WTC11 (cell line): ENCODE measurements at regions not wholly inside any gene's neighbourhood (a gene's known extent, or its start where the extent isn't known, plus 50 kb on each side); places are given as distances from the start of the nearest gene placed in this dataset.

Source experiments
- ATAC-seq: fragments of 200-7000 bp; cut with Tn5 transposase; 2 replicates; pipeline ENCODE4 v1.10.0; 2021; ENCODE audit warnings: mild to moderate bottlenecking, moderate library complexity
- CTCF ChIA-PET: fragments of 300-600 bp; sonication (Branson Sonifier 250); formaldehyde crosslinking; loops from one replicate; lab custom pipeline; 2021; ENCODE audit warnings: antibody characterized with exemption; lab: Charles Lee
- POLR2A ChIA-PET: fragments of 350-600 bp; sonication (Branson Sonifier 250); formaldehyde crosslinking; loops from one replicate; lab custom pipeline; 2021; ENCODE audit warnings: antibody characterized with exemption; lab: Charles Lee
- DNase-seq: peaks from one replicate; pipeline ENCODE4 v3.0.0; 2021; ENCODE audit warnings: low spot score
- H3K27ac Mint-ChIP-seq: 2 replicates; pipeline ENCODE4 v1.8.0; 2021; ENCODE audit warnings: mixed read lengths
- H3K27me3 Mint-ChIP-seq: 2 replicates; pipeline ENCODE4 v1.8.0; 2021; ENCODE audit warnings: low read depth, mild to moderate bottlenecking, moderate library complexity, mixed read lengths
- H3K36me3 Mint-ChIP-seq: 2 replicates; pipeline ENCODE4 v1.8.0; 2021; ENCODE audit warnings: mixed read lengths
- H3K4me1 Mint-ChIP-seq: 2 replicates; pipeline ENCODE4 v1.8.0; 2022; ENCODE audit warnings: mixed read lengths
- H3K4me3 Mint-ChIP-seq: 2 replicates; pipeline ENCODE4 v1.8.0; 2021; ENCODE audit warnings: mild to moderate bottlenecking, moderate library complexity, mixed read lengths
- H3K9me3 Mint-ChIP-seq: 2 replicates; pipeline ENCODE4 v1.8.0; 2021; ENCODE audit warnings: mixed read lengths
- CREM ChIP-seq: sonication (generic); formaldehyde crosslinking; IDR thresholded peaks from 2 replicates; pipeline ENCODE4 v1.8.1; 2022; ENCODE audit warnings: mild to moderate bottlenecking, missing genetic modification reagents, moderate library complexity
- ELF4 ChIP-seq: sonication (generic); formaldehyde crosslinking; IDR thresholded peaks from 2 replicates; pipeline ENCODE4 v1.8.1; 2022; ENCODE audit warnings: low read depth, mild to moderate bottlenecking, moderate library complexity, missing genetic modification reagents
- FOXK1 ChIP-seq: sonication (generic); formaldehyde crosslinking; IDR thresholded peaks from 2 replicates; pipeline ENCODE4 v1.8.0; 2022; ENCODE audit warnings: mild to moderate bottlenecking, moderate library complexity, missing genetic modification reagents
- IRF1 ChIP-seq: sonication (generic); formaldehyde crosslinking; IDR thresholded peaks from 2 replicates; pipeline ENCODE4 v1.8.0; 2023; ENCODE audit warnings: missing genetic modification reagents
- IRF2 ChIP-seq: sonication (generic); formaldehyde crosslinking; IDR thresholded peaks from 2 replicates; pipeline ENCODE4 v1.8.0; 2022; ENCODE audit warnings: low read depth, missing genetic modification reagents, borderline replicate concordance
- JUN ChIP-seq: sonication (generic); formaldehyde crosslinking; IDR thresholded peaks from 2 replicates; pipeline ENCODE4 v1.8.0; 2023; ENCODE audit warnings: mild to moderate bottlenecking, missing genetic modification reagents
- MAX ChIP-seq: sonication (generic); formaldehyde crosslinking; IDR thresholded peaks from 2 replicates; pipeline ENCODE4 v1.8.0; 2022; ENCODE audit warnings: mild to moderate bottlenecking, missing genetic modification reagents
- NFATC4 ChIP-seq: fragments of 250-450 bp; sonication (Bioruptor Pico); IDR thresholded peaks from 2 replicates; pipeline ENCODE4 v1.9.0; 2021; ENCODE audit warnings: mild to moderate bottlenecking
- PREB ChIP-seq: sonication (generic); formaldehyde crosslinking; IDR thresholded peaks from 2 replicates; pipeline ENCODE4 v1.8.1; 2022; ENCODE audit warnings: mild to moderate bottlenecking, missing genetic modification reagents, moderate library complexity, borderline replicate concordance
- SP1 ChIP-seq: sonication (generic); formaldehyde crosslinking; conservative IDR thresholded peaks from 2 replicates; pipeline ENCODE4 v1.8.1; 2022; ENCODE audit warnings: missing genetic modification reagents
- USF2 ChIP-seq: sonication (generic); formaldehyde crosslinking; IDR thresholded peaks from 2 replicates; pipeline ENCODE4 v1.8.1; 2023; ENCODE audit warnings: mild to moderate bottlenecking, missing genetic modification reagents, moderate library complexity
- ZMAT4 ChIP-seq: fragments of 250-450 bp; sonication (Bioruptor Pico); IDR thresholded peaks from 2 replicates; pipeline ENCODE4 v1.9.0; 2021; ENCODE audit warnings: mild to moderate bottlenecking
- ZNF121 ChIP-seq: sonication (generic); formaldehyde crosslinking; IDR thresholded peaks from 2 replicates; pipeline ENCODE4 v1.8.0; 2023; ENCODE audit warnings: missing genetic modification reagents
- ZNF219 ChIP-seq: sonication (generic); formaldehyde crosslinking; IDR thresholded peaks from 2 replicates; pipeline ENCODE4 v1.8.0; 2023; ENCODE audit warnings: missing genetic modification reagents, mild to moderate bottlenecking, borderline replicate concordance
- ZNF423 ChIP-seq: fragments of 250-450 bp; sonication (Bioruptor Pico); IDR thresholded peaks from 2 replicates; pipeline ENCODE4 v2.1.2; 2022; ENCODE audit warnings: mild to moderate bottlenecking, moderate library complexity
- TF ChIP-seq, protein P1 (sequence below): fragments of 250-450 bp; sonication (Bioruptor Pico); IDR thresholded peaks from 2 replicates; pipeline ENCODE4 v1.9.0; 2021; ENCODE audit warnings: mild to moderate bottlenecking, borderline replicate concordance
- TF ChIP-seq, protein P2 (sequence below): sonication (generic); formaldehyde crosslinking; IDR thresholded peaks from 2 replicates; pipeline ENCODE4 v1.8.1; 2023; ENCODE audit warnings: mild to moderate bottlenecking, missing genetic modification reagents, borderline replicate concordance
- TF ChIP-seq, protein P3 (sequence below): sonication (generic); formaldehyde crosslinking; IDR thresholded peaks from 2 replicates; pipeline ENCODE4 v1.8.0; 2022; ENCODE audit warnings: mild to moderate bottlenecking, missing genetic modification reagents
- TF ChIP-seq, protein P4 (sequence below): sonication (generic); formaldehyde crosslinking; IDR thresholded peaks from 2 replicates; pipeline ENCODE4 v1.8.1; 2022; ENCODE audit warnings: mild to moderate bottlenecking, moderate library complexity, missing genetic modification reagents
- TF ChIP-seq, protein P5 (sequence below): sonication (generic); formaldehyde crosslinking; conservative IDR thresholded peaks from 2 replicates; pipeline ENCODE4 v1.8.1; 2022; ENCODE audit warnings: mild to moderate bottlenecking, missing genetic modification reagents

GRCh38 chr9:105047742-105048041, 119.7 kb upstream of the ABCA1 start:
- Mint-ChIP-seq H3K27ac (no peak overlapping the region), H3K9me3 (peaks cover under 1% of the 10 kb centered on the region; the same call in 1 of the 2 replicates), H3K4me3 (no peak overlapping the region), H3K36me3 (no peaks in the 10 kb centered on the region)
- CTCF ChIA-PET: no interaction called here
- TF ChIP-seq, protein P1, sequence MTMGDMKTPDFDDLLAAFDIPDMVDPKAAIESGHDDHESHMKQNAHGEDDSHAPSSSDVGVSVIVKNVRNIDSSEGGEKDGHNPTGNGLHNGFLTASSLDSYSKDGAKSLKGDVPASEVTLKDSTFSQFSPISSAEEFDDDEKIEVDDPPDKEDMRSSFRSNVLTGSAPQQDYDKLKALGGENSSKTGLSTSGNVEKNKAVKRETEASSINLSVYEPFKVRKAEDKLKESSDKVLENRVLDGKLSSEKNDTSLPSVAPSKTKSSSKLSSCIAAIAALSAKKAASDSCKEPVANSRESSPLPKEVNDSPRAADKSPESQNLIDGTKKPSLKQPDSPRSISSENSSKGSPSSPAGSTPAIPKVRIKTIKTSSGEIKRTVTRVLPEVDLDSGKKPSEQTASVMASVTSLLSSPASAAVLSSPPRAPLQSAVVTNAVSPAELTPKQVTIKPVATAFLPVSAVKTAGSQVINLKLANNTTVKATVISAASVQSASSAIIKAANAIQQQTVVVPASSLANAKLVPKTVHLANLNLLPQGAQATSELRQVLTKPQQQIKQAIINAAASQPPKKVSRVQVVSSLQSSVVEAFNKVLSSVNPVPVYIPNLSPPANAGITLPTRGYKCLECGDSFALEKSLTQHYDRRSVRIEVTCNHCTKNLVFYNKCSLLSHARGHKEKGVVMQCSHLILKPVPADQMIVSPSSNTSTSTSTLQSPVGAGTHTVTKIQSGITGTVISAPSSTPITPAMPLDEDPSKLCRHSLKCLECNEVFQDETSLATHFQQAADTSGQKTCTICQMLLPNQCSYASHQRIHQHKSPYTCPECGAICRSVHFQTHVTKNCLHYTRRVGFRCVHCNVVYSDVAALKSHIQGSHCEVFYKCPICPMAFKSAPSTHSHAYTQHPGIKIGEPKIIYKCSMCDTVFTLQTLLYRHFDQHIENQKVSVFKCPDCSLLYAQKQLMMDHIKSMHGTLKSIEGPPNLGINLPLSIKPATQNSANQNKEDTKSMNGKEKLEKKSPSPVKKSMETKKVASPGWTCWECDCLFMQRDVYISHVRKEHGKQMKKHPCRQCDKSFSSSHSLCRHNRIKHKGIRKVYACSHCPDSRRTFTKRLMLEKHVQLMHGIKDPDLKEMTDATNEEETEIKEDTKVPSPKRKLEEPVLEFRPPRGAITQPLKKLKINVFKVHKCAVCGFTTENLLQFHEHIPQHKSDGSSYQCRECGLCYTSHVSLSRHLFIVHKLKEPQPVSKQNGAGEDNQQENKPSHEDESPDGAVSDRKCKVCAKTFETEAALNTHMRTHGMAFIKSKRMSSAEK: no peak
- TF ChIP-seq SP1 (CRISPR knock-in tag): no peak
- TF ChIP-seq IRF1 (CRISPR knock-in tag): no peak
- no peak for TF ChIP-seq ZNF423
- TF ChIP-seq ZNF219: no peak
- no peak for TF ChIP-seq USF2 (CRISPR knock-in tag)
- TF ChIP-seq, protein P2, sequence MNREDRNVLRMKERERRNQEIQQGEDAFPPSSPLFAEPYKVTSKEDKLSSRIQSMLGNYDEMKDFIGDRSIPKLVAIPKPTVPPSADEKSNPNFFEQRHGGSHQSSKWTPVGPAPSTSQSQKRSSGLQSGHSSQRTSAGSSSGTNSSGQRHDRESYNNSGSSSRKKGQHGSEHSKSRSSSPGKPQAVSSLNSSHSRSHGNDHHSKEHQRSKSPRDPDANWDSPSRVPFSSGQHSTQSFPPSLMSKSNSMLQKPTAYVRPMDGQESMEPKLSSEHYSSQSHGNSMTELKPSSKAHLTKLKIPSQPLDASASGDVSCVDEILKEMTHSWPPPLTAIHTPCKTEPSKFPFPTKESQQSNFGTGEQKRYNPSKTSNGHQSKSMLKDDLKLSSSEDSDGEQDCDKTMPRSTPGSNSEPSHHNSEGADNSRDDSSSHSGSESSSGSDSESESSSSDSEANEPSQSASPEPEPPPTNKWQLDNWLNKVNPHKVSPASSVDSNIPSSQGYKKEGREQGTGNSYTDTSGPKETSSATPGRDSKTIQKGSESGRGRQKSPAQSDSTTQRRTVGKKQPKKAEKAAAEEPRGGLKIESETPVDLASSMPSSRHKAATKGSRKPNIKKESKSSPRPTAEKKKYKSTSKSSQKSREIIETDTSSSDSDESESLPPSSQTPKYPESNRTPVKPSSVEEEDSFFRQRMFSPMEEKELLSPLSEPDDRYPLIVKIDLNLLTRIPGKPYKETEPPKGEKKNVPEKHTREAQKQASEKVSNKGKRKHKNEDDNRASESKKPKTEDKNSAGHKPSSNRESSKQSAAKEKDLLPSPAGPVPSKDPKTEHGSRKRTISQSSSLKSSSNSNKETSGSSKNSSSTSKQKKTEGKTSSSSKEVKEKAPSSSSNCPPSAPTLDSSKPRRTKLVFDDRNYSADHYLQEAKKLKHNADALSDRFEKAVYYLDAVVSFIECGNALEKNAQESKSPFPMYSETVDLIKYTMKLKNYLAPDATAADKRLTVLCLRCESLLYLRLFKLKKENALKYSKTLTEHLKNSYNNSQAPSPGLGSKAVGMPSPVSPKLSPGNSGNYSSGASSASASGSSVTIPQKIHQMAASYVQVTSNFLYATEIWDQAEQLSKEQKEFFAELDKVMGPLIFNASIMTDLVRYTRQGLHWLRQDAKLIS (CRISPR knock-in tag): no peak
- TF ChIP-seq MAX: no peak
- TF ChIP-seq, protein P3, sequence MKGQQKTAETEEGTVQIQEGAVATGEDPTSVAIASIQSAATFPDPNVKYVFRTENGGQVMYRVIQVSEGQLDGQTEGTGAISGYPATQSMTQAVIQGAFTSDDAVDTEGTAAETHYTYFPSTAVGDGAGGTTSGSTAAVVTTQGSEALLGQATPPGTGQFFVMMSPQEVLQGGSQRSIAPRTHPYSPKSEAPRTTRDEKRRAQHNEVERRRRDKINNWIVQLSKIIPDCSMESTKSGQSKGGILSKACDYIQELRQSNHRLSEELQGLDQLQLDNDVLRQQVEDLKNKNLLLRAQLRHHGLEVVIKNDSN (CRISPR knock-in tag): no peak
- TF ChIP-seq IRF2 (CRISPR knock-in tag): no peak
- TF ChIP-seq, all 79 proteins: peak for 0
- POLR2A ChIA-PET: no interaction called here
- H3K4me1 Mint-ChIP-seq: peaks cover 15% of the 10 kb centered on the region
- H3K27me3 Mint-ChIP-seq: no peaks in the 10 kb centered on the region
- no peak for DNase-seq
- no peak for ATAC-seq

GRCh38 chr9:105048331-105048730, 120.4 kb upstream of the ABCA1 start:
- Mint-ChIP-seq H3K4me3 (no peak overlapping the region), H3K27me3 (no peaks in the 10 kb centered on the region)
- POLR2A ChIA-PET: no interaction called here

More at GRCh38 chr9:105048331-105048730, 120.4 kb upstream of the ABCA1 start:
- H3K4me1 Mint-ChIP-seq: peaks cover 15% of the 10 kb centered on the region
- no peak overlapping the region for H3K27ac Mint-ChIP-seq
- no peak for TF ChIP-seq FOXK1
- no peak for TF ChIP-seq PREB (CRISPR knock-in tag)
- no peak for TF ChIP-seq ZNF121 (CRISPR knock-in tag)
- TF ChIP-seq, protein P4, sequence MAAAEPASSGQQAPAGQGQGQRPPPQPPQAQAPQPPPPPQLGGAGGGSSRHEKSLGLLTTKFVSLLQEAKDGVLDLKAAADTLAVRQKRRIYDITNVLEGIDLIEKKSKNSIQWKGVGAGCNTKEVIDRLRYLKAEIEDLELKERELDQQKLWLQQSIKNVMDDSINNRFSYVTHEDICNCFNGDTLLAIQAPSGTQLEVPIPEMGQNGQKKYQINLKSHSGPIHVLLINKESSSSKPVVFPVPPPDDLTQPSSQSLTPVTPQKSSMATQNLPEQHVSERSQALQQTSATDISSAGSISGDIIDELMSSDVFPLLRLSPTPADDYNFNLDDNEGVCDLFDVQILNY (CRISPR knock-in tag): no peak
- no peak for TF ChIP-seq JUN
- no peak for TF ChIP-seq ELF4 (CRISPR knock-in tag)
- TF ChIP-seq SP1 (CRISPR knock-in tag): no peak
- TF ChIP-seq CREM (CRISPR knock-in tag): no peak
- TF ChIP-seq NFATC4 (CRISPR knock-in tag): no peak
- TF ChIP-seq ZMAT4: no peak
- TF ChIP-seq, protein P5, sequence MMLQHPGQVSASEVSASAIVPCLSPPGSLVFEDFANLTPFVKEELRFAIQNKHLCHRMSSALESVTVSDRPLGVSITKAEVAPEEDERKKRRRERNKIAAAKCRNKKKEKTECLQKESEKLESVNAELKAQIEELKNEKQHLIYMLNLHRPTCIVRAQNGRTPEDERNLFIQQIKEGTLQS: no peak
- TF ChIP-seq MAX: no peak
- DNase-seq: no peak
- H3K9me3 Mint-ChIP-seq: peaks cover 6% of the 10 kb centered on the region; the same call in 1 of the 2 replicates
- CTCF ChIA-PET: no interaction called here
- no peaks in the 10 kb centered on the region for H3K36me3 Mint-ChIP-seq
- ATAC-seq: no peak
